ENCODE measurements at regions not wholly inside any gene's neighbourhood (a gene's known extent, or its start where the extent isn't known, plus 50 kb on each side); places are given as distances from the start of the nearest gene placed in this dataset.

- no TSS peak for BruUV-seq (replicated peaks)
- Histone ChIP-seq H3K4me3 (ENCODE audit: low read depth, low read length, poor library complexity, severe bottlenecking) (no peak overlapping the region), H3K4me1 (ENCODE audit: insufficient read depth, low read length, poor library complexity, severe bottlenecking) (no peaks in the 10 kb centered on the region), H3K36me3 (ENCODE audit: insufficient read depth, low read length, poor library complexity, severe bottlenecking) (no peaks in the 10 kb centered on the region), H3K9me3 (ENCODE audit: low read depth, low read length, poor library complexity, severe bottlenecking) (no peaks in the 10 kb centered on the region), H3K27me3 (replicated peaks; ENCODE audit: insufficient read depth, low read depth, low read length, poor library complexity) (no peaks in the 10 kb centered on the region), H3K27ac (ENCODE audit: low read depth, low read length, poor library complexity, severe bottlenecking) (no peak overlapping the region)
- ChIA-PET CTCF (no interaction called here), POLR2A (ENCODE audit: low non-redundant PET) (no interaction called here)
- intact Hi-C loops (cut with micrococcal nuclease; ENCODE audit: unreplicated experiment): no loop called here
- DNase-seq (ENCODE audit: low spot score): no peak
- no peak for TF ChIP-seq EZH2 (IDR thresholded peaks at IDR 0.05; ENCODE audit: borderline replicate concordance, low read depth, low read length, poor library complexity, severe bottlenecking)
- TF ChIP-seq CTCF (conservative IDR thresholded peaks at IDR 0.05; ENCODE audit: low read depth, low read length): no peak
Observed at GRCh38 chrX:6980981-6981380, 166.5 kb upstream of the STS start.

- no peak overlapping the region for H3K27ac ChIP-seq (ENCODE audit: low read depth, low read length, poor library complexity, severe bottlenecking)
- H3K4me1 ChIP-seq (ENCODE audit: insufficient read depth, low read length, poor library complexity, severe bottlenecking): no peaks in the 10 kb centered on the region
- DNase-seq (ENCODE audit: low spot score): no peak
- intact Hi-C loops (cut with micrococcal nuclease; ENCODE audit: unreplicated experiment): no loop called here
- no peaks in the 10 kb centered on the region for H3K36me3 ChIP-seq (ENCODE audit: insufficient read depth, low read length, poor library complexity, severe bottlenecking)
- no TSS peak for BruUV-seq (replicated peaks)
- no peak for TF ChIP-seq EZH2 (IDR thresholded peaks at IDR 0.05; ENCODE audit: borderline replicate concordance, low read depth, low read length, poor library complexity, severe bottlenecking)
- no peak for TF ChIP-seq CTCF (conservative IDR thresholded peaks at IDR 0.05; ENCODE audit: low read depth, low read length)
- peaks cover 5% of the 10 kb centered on the region for H3K9me3 ChIP-seq (ENCODE audit: low read depth, low read length, poor library complexity, severe bottlenecking)
- POLR2A ChIA-PET (ENCODE audit: low non-redundant PET): no interaction called here
- H3K27me3 ChIP-seq (replicated peaks; ENCODE audit: insufficient read depth, low read depth, low read length, poor library complexity): no peaks in the 10 kb centered on the region
- CTCF ChIA-PET: no interaction called here
- no peak overlapping the region for H3K4me3 ChIP-seq (ENCODE audit: low read depth, low read length, poor library complexity, severe bottlenecking)
Observed at GRCh38 chrX:6968231-6968630, 179.3 kb upstream of the STS start.

GRCh38 chrX:6965729-6966128, 181.8 kb upstream of the STS start:
- Histone ChIP-seq H3K4me1 (ENCODE audit: insufficient read depth, low read length, poor library complexity, severe bottlenecking) (no peaks in the 10 kb centered on the region), H3K9me3 (ENCODE audit: low read depth, low read length, poor library complexity, severe bottlenecking) (peaks cover 5% of the 10 kb centered on the region), H3K4me3 (ENCODE audit: low read depth, low read length, poor library complexity, severe bottlenecking) (no peak overlapping the region), H3K27me3 (replicated peaks; ENCODE audit: insufficient read depth, low read depth, low read length, poor library complexity) (no peaks in the 10 kb centered on the region), H3K27ac (ENCODE audit: low read depth, low read length, poor library complexity, severe bottlenecking) (no peak overlapping the region), H3K36me3 (ENCODE audit: insufficient read depth, low read length, poor library complexity, severe bottlenecking) (no peaks in the 10 kb centered on the region)
- no TSS peak for BruUV-seq (replicated peaks)
- ChIA-PET CTCF (no interaction called here), POLR2A (ENCODE audit: low non-redundant PET) (no interaction called here)
- no peak for TF ChIP-seq CTCF (conservative IDR thresholded peaks at IDR 0.05; ENCODE audit: low read depth, low read length)
- no peak for TF ChIP-seq EZH2 (IDR thresholded peaks at IDR 0.05; ENCODE audit: borderline replicate concordance, low read depth, low read length, poor library complexity, severe bottlenecking)
- no peak for DNase-seq (ENCODE audit: low spot score)
- intact Hi-C loops (cut with micrococcal nuclease; ENCODE audit: unreplicated experiment): no loop called here
